ENCODE measurements at regions not wholly inside any gene's neighbourhood (a gene's known extent, or its start where the extent isn't known, plus 50 kb on each side); places are given as distances from the start of the nearest gene placed in this dataset.
A peak's percentile ranks its signal among the peaks of the same experiment; 100 is the strongest.

- Histone ChIP-seq H3K9me3 (no peaks in the 10 kb centered on the region), H3K4me1 (peaks cover 0 to 11% (median 5%) of the 10 kb centered on the region in 4 donors), H3K4me3 (no peak overlapping the region), H3K36me3 (no peaks in the 10 kb centered on the region), H3K27ac (peak overlapping the region in 1 of 4 donors; percentile 19), H3K27me3 (no peaks in the 10 kb centered on the region)
- peak in 1 of 2 donors; percentile 59 for DNase-seq
- ATAC-seq (ENCODE audit: low FRiP score in 2 of 2): peak in 1 of 2 donors; percentile 90
- no peak for TF ChIP-seq EP300 (IDR thresholded peaks at IDR 0.05)
- 71 to 76% methylated on average over 12 to 13 of the region's 13 CpGs for WGBS, 2 donors
These were observed 461.7 kb upstream of the CADM1 start for GRCh38 chr11:115965767-115966504.

DNA sequence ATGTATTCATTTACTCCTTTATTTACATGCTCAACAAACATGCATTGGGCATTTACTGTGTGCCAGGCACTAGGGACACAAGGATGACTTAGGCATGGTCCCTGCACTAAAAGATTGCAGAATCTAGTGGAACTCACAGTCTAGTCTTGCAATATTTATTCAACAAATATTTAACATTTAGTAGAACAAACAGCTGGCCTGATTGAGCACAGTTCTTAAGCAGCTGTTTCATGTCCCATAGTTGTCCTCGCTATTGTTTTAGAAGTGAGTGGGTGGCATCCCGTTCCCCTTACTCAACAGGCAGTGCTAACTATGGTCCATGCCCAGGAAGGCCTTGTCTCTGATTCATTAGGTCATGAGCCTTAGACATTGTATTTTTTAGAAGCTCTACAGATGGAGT, 459.9 kb upstream of the CADM1 start:
- Histone ChIP-seq H3K9me3 (no peaks in the 10 kb centered on the region), H3K27ac (no peak overlapping the region), H3K36me3 (no peaks in the 10 kb centered on the region), H3K4me3 (no peak overlapping the region), H3K27me3 (no peaks in the 10 kb centered on the region), H3K4me1 (peaks cover 0 to 11% (median 5%) of the 10 kb centered on the region in 4 donors)
- TF ChIP-seq, protein P1, sequence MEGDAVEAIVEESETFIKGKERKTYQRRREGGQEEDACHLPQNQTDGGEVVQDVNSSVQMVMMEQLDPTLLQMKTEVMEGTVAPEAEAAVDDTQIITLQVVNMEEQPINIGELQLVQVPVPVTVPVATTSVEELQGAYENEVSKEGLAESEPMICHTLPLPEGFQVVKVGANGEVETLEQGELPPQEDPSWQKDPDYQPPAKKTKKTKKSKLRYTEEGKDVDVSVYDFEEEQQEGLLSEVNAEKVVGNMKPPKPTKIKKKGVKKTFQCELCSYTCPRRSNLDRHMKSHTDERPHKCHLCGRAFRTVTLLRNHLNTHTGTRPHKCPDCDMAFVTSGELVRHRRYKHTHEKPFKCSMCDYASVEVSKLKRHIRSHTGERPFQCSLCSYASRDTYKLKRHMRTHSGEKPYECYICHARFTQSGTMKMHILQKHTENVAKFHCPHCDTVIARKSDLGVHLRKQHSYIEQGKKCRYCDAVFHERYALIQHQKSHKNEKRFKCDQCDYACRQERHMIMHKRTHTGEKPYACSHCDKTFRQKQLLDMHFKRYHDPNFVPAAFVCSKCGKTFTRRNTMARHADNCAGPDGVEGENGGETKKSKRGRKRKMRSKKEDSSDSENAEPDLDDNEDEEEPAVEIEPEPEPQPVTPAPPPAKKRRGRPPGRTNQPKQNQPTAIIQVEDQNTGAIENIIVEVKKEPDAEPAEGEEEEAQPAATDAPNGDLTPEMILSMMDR (IDR thresholded peaks at IDR 0.05): no peak
- no peak for TF ChIP-seq POLR2A (IDR thresholded peaks at IDR 0.05)
- TF ChIP-seq EP300 (IDR thresholded peaks at IDR 0.05): no peak
- TF ChIP-seq POLR2AphosphoS5 (IDR thresholded peaks at IDR 0.05): no peak
- no peak for ATAC-seq (ENCODE audit: low FRiP score in 2 of 2)
- no peak for DNase-seq
- 60 to 69% methylated on average over 2 of the region's 2 CpGs for WGBS, 2 donors

- no peak for TF ChIP-seq POLR2AphosphoS5 (IDR thresholded peaks at IDR 0.05)
- no peak for TF ChIP-seq EP300 (IDR thresholded peaks at IDR 0.05)
- TF ChIP-seq, protein P1 (IDR thresholded peaks at IDR 0.05): no peak
- no peak for TF ChIP-seq POLR2A (IDR thresholded peaks at IDR 0.05)
These were observed 458.9 kb upstream of the CADM1 start for GRCh38 chr11:115963156-115963555.

DNA sequence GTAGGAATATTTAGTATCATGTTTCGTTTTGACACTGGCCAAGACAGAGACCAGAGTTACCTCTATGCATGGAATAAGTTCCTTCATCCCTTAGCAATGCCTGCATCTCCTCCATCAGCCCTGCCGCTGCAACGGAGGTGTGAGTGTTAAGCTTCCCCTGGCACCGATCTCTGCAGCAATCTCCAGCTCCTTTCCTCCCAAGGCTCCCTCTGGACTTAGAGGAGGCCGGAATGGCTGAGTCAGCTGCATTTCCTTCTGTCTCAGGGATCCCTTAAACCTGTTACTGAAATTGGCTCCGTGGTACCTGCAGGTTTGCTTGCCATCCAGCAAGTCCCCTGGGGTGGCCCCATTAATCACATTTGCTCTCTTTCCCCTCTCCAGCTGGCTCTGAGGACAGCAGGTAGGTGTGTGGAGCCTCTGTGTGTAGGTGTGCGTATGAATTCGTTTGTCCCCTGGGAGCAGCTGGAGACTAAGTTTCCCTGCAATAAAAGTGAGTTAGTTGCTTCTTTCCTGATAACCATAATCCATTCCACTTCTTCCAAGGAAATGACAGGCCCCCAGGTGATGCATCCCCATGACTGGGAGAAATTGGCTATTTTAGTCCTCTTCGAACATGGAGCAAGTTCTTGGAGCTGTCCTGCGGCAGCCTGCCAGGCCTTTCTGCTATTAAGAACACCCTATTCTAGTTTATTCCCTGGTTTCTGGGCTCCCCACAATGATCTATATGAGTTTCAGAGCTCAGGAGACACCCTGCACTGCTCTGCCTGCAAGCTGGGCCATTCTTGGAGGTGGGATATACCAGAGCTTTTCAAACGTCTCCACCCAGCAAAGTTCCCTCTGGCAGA, 457.2 kb upstream of the CADM1 start:
- WGBS, 2 donors: 68 to 79% methylated on average over 10 to 11 of the region's 11 CpGs
- ATAC-seq (ENCODE audit: low FRiP score in 2 of 2): no peak
- H3K9me3 ChIP-seq: no peaks in the 10 kb centered on the region
- no peak for DNase-seq
- H3K4me1 ChIP-seq: peaks cover 0 to 7% (median 4%) of the 10 kb centered on the region in 4 donors
- no peak overlapping the region for H3K27ac ChIP-seq
- H3K27me3 ChIP-seq: no peaks in the 10 kb centered on the region
- no peak for TF ChIP-seq EP300 (IDR thresholded peaks at IDR 0.05)
- no peak for TF ChIP-seq POLR2AphosphoS5 (IDR thresholded peaks at IDR 0.05)
- TF ChIP-seq POLR2A (IDR thresholded peaks at IDR 0.05): no peak
- TF ChIP-seq, protein P1 (IDR thresholded peaks at IDR 0.05): no peak
- no peaks in the 10 kb centered on the region for H3K36me3 ChIP-seq
- H3K4me3 ChIP-seq: no peak overlapping the region

More at GRCh38 chr11:115963156-115963555, 458.9 kb upstream of the CADM1 start:
- no peak for DNase-seq
- Histone ChIP-seq H3K9me3 (no peaks in the 10 kb centered on the region), H3K27me3 (no peaks in the 10 kb centered on the region), H3K36me3 (no peaks in the 10 kb centered on the region), H3K27ac (no peak overlapping the region), H3K4me3 (no peak overlapping the region), H3K4me1 (peaks cover 0 to 11% (median 5%) of the 10 kb centered on the region in 4 donors)
- no peak for ATAC-seq (ENCODE audit: low FRiP score in 2 of 2)
- 48 to 63% methylated on average over 6 of the region's 6 CpGs for WGBS, 2 donors

GRCh38 chr11:115959081-115959486, 454.9 kb upstream of the CADM1 start:
- no peaks in the 10 kb centered on the region for H3K36me3 ChIP-seq
- WGBS, 2 donors: 61 to 66% methylated on average over 23 of the region's 23 CpGs
- TF ChIP-seq, protein P1 (IDR thresholded peaks at IDR 0.05): no peak
- TF ChIP-seq EP300 (IDR thresholded peaks at IDR 0.05) (no peak), POLR2A (IDR thresholded peaks at IDR 0.05) (no peak), POLR2AphosphoS5 (IDR thresholded peaks at IDR 0.05) (no peak)
- no peak overlapping the region for H3K27ac ChIP-seq
- DNase-seq: peak in 1 of 2 donors; percentile 55
- H3K4me3 ChIP-seq: no peak overlapping the region
- no peaks in the 10 kb centered on the region for H3K27me3 ChIP-seq
- H3K9me3 ChIP-seq: no peaks in the 10 kb centered on the region
- ATAC-seq (ENCODE audit: low FRiP score in 2 of 2): no peak
- H3K4me1 ChIP-seq: no peaks in the 10 kb centered on the region
